IPS DF 19.7 (cell line): ENCODE measurements at regions not wholly inside any gene's neighbourhood (a gene's known extent, or its start where the extent isn't known, plus 50 kb on each side); places are given as distances from the start of the nearest gene placed in this dataset.
"Not testable (repeated sequence)": the region's sequence is repeated elsewhere in the genome, so short reads cannot be mapped to it uniquely, and the experiment has no call there.

Experiments
- DNase-seq: peaks from one replicate; pipeline ENCODE4 v3.0.0-alpha.2; 2013; ENCODE audit warnings: low read depth, low spot score

DNA sequence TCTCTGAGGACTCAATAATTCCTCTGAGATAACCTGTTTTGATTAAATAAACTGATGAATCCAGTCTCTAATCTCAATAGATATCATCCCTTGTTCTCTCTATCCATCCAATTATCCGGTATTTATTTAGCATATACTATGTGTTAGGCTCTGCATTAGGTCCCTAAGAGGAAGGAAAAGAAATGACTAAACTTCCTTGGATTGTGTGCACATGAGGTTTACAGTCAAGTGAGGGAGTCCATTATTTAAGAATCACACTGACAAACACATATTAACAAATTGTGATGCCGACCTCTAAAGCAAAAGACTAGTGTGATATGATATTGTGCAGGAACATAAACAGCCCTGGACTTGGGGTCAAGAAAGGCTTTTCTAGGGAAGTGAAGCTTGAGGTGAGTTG, 140.8 kb downstream of the HMHB1 start:
- DNase-seq = no peak

DNA sequence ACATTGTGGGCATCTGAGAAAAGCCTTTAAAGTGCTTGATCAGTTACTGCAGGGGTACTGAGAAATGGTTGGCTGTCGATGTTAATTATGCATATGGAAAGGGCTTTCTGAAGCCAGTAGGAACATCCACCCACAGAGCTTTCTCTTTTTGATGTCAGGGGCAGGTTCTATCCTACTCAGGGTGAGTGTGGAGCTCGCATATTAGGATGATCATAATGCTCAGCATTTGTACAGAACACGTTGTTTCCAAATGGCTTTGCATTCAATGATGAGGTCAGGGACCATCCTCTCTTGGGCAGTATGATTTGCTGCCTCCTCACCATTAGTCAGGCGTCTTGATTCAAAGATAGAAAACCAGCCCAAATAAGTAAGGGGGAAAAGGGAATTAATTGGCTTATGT, 141.9 kb downstream of the HMHB1 start:
- no peak for DNase-seq

DNA sequence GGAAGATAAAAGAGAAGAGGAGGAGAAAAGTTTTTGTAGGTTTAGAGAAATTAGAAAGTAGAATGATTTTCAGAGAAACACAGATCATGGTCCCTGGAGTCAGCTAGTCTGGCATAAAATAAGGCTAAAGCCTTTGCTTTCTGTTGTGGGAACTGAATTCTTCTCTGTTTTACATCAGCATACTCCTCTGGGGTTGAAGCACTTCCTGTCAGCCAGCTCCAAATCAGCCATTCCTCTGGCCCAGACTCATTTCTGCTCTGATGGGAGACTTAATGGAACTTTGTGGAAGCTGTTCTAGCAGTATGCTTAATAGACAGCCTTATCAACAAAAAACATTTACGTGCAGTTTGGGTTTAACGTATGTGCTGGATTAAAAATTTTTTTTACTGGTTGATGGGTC, 143.2 kb downstream of the HMHB1 start:
- no peak for DNase-seq

GRCh38 chr5:143957455-143957854, 145.5 kb downstream of the HMHB1 start:
- no peak for DNase-seq

DNA sequence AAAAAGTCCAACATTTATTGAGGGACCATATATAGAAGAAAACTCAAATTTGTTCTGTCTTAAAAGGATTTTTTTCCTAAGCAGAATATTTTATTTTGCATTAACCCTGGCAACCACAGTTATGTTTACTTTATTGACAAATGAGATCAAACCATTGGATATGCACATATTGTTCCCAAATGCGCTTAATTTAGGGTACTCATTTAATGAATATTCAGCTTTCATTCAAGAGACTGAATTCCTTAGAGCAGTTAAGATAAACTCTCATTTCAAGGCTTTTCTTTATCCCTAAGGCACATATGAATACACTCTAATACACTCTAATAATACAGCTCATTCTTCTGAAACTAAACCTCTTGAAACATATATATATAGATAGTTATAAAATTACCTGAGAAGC, 150.2 kb downstream of the HMHB1 start:
- no peak for DNase-seq

GRCh38 chr5:143964919-143965318, 153.0 kb downstream of the HMHB1 start:
- DNase-seq = no peak

DNA sequence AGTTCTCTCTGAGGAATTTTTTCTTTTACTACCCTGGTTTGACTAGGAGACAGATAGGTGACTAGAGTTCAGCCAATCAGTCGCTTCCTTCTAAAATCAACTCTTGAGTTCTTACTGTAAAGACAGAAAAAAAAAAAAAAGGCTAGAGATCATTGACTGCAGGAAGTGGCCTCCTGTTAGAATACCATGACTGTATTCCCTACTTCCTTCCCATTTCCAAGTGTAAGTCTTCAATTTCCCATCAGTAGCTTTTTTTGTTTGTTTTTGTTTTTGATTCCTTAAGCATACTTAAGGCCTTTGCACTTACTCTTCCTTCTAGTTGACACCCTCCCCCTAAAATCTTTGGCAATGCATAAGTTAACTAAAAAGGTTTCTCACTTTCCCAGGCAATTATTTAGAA, 154.3 kb downstream of the HMHB1 start:
- DNase-seq = no peak

DNA sequence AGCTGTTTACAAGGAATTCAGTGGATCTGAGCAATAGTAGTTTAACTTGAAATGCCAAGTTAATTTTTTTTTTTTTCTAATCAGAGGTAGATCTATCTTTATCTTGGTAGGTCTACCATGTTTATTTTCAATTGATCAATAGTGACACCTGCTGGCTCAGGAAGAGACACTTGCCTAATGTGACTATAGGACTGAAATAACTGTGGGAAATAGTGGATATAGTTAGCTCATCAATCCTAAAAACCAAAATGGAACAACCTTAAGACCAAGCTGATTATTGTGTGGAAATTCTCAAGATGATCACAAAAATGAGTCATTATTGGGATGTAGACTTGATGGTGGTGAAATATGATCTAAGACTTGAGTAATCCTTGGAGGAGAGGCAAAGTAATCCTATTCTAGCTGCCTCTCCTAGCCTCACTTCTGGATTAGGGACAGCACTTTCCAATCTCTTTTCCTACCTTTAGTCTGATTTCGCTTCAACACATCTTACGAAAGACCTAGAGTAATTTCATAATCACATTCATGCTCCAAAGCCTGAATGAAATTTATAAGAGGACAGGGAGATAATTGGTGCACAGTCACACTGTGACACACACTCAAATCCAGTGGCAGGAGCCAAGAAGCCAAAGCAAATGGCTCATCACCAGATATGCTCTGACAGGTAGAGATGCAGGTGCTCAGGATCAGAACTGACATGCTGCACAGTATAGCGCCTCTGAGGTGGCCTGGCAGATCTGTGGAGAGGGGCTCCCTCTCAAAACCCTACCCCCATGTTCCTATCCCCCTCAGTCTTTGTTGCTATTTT, 156.3 kb downstream of the HMHB1 start:
- DNase-seq = no peak

GRCh38 chr5:143970159-143970558, 158.2 kb downstream of the HMHB1 start:
- DNase-seq = no peak

DNA sequence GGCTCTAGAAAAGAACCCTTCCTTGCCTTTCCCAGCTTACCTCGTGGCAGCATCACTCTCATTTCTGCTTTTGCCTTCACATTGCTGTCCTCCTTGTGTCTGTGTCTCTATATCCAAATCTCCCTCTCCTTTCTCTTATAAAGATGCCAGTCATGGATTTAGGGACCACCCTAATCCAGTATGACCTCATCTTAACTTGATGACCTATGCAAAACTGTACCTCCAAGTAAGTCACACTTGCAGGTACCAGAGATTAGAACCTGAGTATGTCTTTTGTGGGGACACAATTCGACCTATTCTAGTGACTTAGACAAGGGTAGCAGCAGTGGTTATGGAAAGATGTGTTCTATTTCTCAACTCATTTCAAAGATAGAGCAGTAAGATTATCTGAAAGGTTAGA, 160.1 kb downstream of the HMHB1 start:
- DNase-seq = no peak

DNA sequence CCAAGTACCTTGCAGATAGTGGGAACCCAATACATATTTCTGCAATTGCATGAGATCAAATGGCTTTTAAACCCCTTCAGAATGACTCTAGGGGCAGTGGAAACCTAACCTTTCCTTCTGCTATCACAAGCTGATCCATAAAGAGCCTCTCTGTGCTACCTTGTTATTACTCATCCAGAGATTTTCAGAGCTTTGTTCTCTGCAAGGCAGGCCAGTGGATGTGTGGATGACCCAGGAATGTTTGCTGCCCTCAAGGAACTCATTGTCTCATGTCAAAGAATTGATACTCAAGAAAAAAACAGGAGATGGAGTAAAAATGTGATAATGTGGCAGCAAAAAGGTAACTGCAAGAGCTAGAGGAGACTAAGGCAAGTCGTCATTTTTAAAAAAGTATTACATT, 164.1 kb downstream of the HMHB1 start:
- DNase-seq = no peak

DNA sequence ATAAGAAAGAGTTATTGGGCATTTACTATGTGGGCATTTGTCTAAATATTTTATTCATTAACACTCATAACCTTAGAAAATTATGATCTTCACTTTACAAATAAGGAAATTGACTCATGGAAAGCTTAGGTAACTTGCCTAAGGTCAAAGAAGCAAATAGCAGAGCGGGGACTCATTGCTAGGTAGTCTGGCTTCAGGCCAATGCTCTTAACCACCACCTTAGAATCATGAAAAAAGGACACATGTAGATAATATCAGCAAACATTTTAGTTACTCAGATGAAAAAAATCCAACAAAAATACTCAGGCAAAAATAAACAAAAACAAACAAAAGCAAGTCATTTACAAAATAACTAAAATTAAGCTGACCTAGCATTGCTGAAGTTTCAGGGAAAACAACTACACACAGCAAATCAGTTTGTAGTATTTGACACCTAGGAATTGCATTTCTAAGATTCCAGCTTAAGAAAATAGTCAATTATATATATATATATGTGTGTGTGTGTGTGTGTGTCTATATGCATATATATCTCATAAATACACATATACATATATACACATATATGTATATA, 166.0 kb downstream of the HMHB1 start:
- no peak for DNase-seq

GRCh38 chr5:143979044-143979690, 167.2 kb downstream of the HMHB1 start:
- DNase-seq = no peak

DNA sequence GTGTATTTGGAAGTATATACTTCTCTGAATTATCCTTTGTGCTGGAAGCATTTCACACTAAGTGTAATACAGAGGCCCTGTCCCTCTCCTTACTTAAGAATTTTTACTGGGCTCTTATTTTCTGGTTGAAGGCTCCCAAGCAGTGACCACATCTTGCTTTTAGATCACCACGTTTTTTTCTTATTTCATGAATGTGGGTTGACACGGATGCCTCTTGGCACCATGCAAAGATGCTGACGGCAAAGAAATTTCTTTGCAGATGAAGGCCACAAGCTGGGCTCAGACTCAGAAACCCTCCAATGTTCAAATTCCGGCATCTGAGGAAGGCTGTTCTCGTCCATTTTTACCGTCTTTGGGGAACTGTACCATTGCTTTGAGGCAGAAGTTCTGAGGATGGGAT, 168.5 kb downstream of the HMHB1 start:
- DNase-seq = no peak

DNA sequence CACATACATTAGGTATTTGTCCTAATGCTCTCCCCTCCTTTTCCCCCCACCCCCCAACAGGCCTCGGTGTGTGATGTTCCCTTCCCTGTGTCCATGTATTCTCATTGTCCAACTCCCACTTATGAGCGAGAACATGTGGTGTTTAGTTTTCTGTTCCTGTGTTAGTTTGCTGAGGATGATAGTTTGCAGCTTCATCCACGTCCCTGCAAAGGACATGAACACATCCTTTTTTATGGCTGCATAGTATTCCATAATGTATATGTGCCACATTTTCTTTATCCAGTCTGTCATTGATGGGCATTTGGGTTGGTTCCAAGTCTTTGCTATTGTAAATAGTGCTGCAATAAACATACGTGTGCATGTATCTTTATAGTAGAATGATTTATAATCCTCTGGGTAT, 171.0 kb downstream of the HMHB1 start:
- not testable (repeated sequence) for DNase-seq

DNA sequence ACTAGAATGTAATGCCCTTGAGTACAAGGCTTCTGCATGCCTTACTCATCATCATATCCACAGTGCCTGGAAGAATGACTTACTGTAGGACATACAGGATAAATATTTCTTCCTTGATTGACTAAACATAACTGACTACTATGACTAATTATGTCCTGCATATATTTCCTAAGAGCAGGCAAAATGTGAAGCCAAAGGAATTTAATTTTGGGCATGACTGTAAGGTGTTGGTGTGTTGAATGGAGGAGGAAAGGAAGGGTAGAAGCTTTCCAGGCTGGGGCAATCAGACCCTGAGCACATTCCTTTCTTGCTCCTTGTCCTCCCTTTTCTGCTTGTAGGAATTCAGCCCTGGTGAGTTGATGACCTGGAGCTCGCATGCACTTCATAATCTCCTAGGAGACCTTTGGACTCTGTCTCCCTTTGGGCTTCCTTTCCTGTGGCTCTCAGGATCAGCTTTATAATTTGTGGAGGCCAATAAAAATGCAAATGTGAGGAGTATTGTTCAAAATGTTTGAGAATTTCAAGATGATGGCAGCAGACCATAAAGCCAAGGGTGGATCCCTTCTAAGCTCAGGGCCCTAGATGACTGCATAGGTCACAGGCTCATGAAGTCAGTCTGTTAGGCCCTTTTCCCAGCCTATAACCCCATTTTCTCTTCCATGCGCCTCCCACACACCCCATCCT, 174.0 kb downstream of the HMHB1 start:
- no peak for DNase-seq

DNA sequence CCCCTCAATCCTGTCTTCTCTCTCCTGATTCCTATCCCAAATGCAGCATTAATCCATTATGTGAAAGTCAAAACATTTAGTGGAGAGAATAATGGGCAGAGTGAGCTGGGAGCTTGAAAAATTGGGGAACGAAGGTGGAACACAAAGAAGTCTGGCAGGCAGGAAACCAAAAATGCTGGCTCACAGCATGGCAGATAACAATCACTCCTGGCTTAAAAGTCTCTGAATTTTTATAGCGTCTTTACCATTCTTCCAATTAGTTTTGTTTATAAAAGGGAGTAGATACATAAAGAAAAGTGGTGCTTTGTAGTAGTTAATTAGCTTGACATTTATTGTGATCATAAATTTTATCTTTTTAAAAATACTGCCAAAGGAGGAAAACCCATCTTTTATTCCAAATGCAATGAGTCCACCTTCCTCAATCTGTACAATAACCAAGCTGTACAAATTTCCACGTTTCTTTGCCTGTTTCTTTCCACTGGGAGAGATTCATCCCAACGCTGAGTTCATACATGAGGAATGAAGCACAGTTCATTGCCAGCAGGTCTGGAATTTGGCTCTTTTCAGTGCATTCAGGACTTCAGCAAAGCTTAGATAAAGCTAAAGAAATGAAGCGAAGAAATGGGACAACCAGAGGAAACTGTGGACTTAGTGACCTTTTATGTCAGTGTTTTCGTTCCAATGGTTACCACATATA, 174.7 kb downstream of the HMHB1 start:
- DNase-seq = no peak

DNA sequence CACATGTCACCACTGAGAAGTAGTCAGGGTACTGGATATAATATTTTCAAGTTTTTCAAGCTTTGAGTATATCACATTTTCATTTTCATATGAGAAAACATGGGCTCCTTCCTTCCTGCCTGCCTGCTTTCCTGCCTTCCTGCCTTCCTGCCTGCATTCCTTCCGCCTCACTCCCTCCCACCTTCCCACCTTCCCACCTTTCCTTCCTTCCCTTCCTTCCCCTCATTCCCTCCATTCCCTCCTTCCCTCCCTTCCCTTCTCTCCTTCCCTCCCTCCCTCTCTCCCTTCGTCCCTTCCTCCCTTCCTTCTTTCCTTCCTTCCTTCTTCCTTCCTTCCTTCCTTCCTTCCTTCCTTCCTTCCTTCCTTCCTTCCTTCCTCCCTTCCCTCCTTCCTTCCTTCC, 175.3 kb downstream of the HMHB1 start:
- DNase-seq = no peak

DNA sequence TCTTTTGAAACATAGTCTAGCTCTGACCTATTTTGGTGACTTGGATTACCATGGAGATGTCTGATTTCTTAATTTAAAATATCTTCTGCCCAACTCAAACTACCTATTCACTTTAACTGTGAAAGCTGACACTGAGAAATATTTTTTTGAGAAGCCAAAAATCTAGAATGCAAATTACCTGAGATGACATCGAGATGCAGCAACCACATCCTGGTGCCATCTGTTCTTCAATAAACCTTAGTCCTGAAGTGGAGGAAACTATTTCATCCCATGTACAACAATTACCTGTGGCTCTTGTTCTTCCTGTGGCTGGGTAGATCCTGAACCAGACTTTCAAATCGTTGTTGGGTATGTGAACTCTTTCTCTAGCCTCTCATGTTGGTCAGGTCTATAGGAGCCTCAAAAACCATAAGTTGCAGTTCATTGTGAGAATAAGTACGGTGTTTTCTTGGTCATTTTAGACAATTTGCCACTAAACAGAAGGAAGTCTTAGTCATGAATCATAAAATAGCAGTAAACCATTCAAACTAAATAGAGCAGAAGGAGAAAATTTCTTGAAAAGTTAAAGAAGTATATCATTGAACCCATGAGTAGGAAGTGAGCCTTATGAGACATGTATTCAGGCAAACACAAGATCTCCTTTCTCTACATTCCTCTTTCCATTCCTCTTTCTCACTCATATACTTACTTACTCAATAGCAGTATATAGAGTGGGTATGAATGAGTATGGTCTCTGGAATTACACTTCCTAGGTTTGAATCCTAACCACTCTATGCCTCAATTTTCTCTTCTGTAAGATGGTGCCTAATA, 176.0 kb downstream of the HMHB1 start:
- no peak for DNase-seq

DNA sequence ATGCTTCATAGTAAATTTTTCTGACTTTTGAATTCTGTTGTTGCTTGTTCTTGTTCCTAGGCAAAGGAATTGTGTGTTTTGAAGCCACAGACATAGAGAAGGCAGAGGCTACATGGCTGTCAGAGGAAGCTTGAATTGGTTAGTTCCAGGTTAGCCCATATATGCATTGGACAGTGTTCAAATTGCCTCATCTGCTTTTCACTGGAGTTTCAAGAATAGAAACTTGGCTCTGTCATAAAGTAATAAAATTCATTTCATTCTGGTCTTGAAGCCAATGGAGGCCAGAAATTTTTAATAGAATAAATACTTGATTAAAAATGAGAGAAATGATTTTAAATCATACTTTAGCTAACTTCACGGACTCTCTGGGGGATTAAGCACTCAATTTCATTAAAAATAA, 178.0 kb downstream of the YIPF5 start:
- DNase-seq = no peak

- no peak for DNase-seq
Measured at GRCh38 chr5:144002876-144003275, 167.6 kb downstream of the YIPF5 start.
